Endothelial cell (in vitro differentiated cells): ENCODE measurements at regions not wholly inside any gene's neighbourhood (a gene's known extent, or its start where the extent isn't known, plus 50 kb on each side); places are given as distances from the start of the nearest gene placed in this dataset.

ENCODE experiments used
- DNase-seq: peaks from one replicate; pipeline ENCODE4 v3.0.0; 2021; ENCODE audit warnings: low spot score
- H3K27ac Mint-ChIP-seq: one replicate; pipeline ENCODE4 v1.8.0; 2021; ENCODE audit warnings: mixed read lengths, inconsistent platforms; ENCODE audit not compliant: unreplicated experiment
- H3K27me3 Mint-ChIP-seq: one replicate; pipeline ENCODE4 v1.8.0; 2021; ENCODE audit warnings: mild to moderate bottlenecking, moderate library complexity, mixed read lengths, inconsistent platforms; ENCODE audit not compliant: unreplicated experiment
- H3K36me3 Mint-ChIP-seq: one replicate; pipeline ENCODE4 v1.8.0; 2021; ENCODE audit warnings: mild to moderate bottlenecking, low read depth, mixed read lengths, inconsistent platforms; ENCODE audit not compliant: unreplicated experiment
- H3K4me1 Mint-ChIP-seq: one replicate; pipeline ENCODE4 v1.8.0; 2021; ENCODE audit warnings: mild to moderate bottlenecking, mixed read lengths, inconsistent platforms; ENCODE audit not compliant: unreplicated experiment
- H3K4me3 Mint-ChIP-seq: one replicate; pipeline ENCODE4 v1.8.0; 2021; ENCODE audit warnings: mild to moderate bottlenecking, mixed read lengths, inconsistent platforms; ENCODE audit not compliant: unreplicated experiment
- H3K9me3 Mint-ChIP-seq: one replicate; pipeline ENCODE4 v1.8.0; 2021; ENCODE audit warnings: mixed read lengths, inconsistent platforms; ENCODE audit not compliant: unreplicated experiment
- TF ChIP-seq, protein P1 (sequence below): fragments of 200-600 bp; sonication (generic); IDR thresholded peaks from one replicate; pipeline ENCODE4 v1.5.0; 2021; ENCODE audit warnings: antibody characterized with exemption; ENCODE audit not compliant: unreplicated experiment

DNA sequence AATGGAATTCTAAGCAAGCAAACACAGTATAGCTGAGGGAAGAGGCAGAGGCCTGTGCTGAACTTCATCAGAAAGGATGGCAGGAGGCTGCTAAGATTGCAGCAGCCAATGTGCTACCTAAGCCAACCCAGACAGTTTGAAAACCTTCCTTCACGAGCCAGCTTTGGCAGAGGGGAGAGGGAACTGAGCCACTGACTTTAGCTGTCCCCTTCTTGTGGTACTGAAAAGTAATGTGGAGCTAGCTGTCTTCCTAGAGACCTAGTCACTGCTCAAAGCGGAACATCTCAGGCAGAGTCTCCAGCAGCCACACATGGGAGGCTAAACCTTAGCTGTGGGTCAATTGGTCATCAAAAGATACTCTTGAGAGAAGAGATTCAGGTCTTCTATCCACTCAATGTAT is 419.0 kb downstream of the FBXO15 start:
- Mint-ChIP-seq H3K36me3 (no peaks in the 10 kb centered on the region), H3K4me1 (no peaks in the 10 kb centered on the region), H3K27ac (no peak overlapping the region), H3K4me3 (no peak overlapping the region), H3K9me3 (no peaks in the 10 kb centered on the region), H3K27me3 (no peaks in the 10 kb centered on the region)
- DNase-seq = no peak
- TF ChIP-seq, protein P1, sequence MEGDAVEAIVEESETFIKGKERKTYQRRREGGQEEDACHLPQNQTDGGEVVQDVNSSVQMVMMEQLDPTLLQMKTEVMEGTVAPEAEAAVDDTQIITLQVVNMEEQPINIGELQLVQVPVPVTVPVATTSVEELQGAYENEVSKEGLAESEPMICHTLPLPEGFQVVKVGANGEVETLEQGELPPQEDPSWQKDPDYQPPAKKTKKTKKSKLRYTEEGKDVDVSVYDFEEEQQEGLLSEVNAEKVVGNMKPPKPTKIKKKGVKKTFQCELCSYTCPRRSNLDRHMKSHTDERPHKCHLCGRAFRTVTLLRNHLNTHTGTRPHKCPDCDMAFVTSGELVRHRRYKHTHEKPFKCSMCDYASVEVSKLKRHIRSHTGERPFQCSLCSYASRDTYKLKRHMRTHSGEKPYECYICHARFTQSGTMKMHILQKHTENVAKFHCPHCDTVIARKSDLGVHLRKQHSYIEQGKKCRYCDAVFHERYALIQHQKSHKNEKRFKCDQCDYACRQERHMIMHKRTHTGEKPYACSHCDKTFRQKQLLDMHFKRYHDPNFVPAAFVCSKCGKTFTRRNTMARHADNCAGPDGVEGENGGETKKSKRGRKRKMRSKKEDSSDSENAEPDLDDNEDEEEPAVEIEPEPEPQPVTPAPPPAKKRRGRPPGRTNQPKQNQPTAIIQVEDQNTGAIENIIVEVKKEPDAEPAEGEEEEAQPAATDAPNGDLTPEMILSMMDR = no peak

DNA sequence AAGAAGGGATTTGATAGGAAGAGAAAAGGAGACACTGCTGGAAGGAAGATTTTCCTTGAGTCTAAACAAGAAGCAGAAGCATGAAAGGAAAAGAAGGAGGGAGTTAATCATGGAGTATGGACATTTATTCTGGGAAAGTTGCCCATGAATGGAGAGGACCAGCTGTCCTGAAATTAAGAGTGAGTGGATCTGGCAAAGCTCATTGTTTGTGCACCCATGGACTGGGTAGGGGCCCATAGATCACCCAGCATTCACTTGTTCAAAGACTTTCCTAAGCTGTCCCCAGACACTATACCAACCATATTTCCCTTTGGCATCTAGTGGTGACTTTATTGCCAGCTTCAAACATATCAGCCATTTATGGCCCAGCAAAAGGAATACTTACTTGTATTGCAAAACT is 422.7 kb downstream of the FBXO15 start:
- DNase-seq = no peak
- H3K27ac Mint-ChIP-seq = no peak overlapping the region
- no peak overlapping the region for H3K4me3 Mint-ChIP-seq
- H3K36me3 Mint-ChIP-seq = no peaks in the 10 kb centered on the region
- TF ChIP-seq, protein P1 = no peak
- H3K27me3 Mint-ChIP-seq = no peaks in the 10 kb centered on the region
- H3K4me1 Mint-ChIP-seq = no peaks in the 10 kb centered on the region
- no peaks in the 10 kb centered on the region for H3K9me3 Mint-ChIP-seq

DNA sequence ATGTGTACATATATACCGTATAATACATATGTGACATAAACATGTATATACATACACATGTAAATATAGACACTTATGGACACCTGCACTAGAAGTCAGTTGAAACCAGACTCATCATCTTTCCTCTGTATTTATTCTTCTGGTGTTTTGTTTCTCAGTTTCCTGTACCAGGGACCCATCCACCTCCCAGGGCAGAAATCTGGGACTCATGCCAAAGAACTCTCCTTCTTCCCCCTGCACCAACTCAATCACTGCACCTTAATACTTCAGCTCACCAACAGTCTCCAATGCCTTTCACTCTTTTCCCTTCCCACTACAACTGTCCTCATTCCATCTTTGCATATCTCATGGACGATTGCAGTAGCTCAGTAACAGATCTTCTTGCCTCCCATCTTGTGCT is 428.0 kb downstream of the FBXO15 start:
- Mint-ChIP-seq H3K4me1 (no peaks in the 10 kb centered on the region), H3K36me3 (no peaks in the 10 kb centered on the region), H3K9me3 (no peaks in the 10 kb centered on the region), H3K4me3 (no peak overlapping the region), H3K27me3 (no peaks in the 10 kb centered on the region), H3K27ac (no peak overlapping the region)
- TF ChIP-seq, protein P1 = no peak
- no peak for DNase-seq

DNA sequence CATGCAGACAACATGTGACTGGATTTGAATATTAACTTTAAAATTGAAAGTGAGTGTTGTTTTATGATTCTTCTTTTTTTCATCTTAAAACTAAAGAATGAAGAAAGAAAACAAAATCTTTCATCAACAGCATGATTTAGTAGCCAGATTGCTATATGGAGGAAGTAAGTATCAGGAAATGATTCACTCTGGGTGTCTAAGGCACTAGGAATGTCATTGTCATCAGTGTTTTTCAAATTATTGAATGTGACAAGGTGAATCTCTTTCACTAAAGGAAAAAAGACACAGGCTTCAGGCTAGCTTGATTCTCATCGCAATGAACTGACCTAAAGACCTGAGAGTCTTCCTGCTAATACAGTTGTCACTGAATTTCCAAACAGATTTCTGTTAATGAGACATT is 430.1 kb downstream of the FBXO15 start:
- Mint-ChIP-seq H3K36me3 (no peaks in the 10 kb centered on the region), H3K4me3 (no peak overlapping the region), H3K9me3 (no peaks in the 10 kb centered on the region), H3K27me3 (no peaks in the 10 kb centered on the region), H3K4me1 (no peaks in the 10 kb centered on the region), H3K27ac (no peak overlapping the region)
- TF ChIP-seq, protein P1 = no peak
- no peak for DNase-seq

DNA sequence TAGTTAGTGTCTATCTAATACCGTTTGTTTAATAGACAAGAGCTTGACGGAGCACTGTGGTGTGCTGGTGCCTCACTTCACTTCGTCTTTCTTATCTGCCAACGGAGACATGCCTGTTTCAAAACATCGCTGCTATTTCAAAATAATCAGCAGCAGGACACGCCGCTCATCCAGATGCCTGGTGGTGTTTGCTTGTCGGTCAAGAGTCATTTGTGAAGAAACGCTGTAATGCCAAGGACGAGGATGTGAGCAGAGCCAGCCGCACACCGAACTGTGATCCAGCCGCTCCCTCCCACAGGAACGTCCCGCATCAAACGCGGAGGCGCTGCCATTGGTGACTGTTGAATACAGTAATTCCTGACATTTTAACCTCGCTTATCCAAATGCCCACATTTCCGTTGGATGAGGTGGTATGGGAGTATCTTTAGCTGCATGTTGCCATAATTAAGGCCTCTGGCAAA is 432.4 kb downstream of the FBXO15 start:
- Mint-ChIP-seq H3K4me3 (no peak overlapping the region), H3K36me3 (no peaks in the 10 kb centered on the region), H3K4me1 (no peaks in the 10 kb centered on the region), H3K27me3 (no peaks in the 10 kb centered on the region), H3K27ac (no peak overlapping the region), H3K9me3 (no peaks in the 10 kb centered on the region)
- TF ChIP-seq, protein P1 = no peak
- no peak for DNase-seq
